Keratinocyte (primary cell): ENCODE measurements at regions not wholly inside any gene's neighbourhood (a gene's known extent, or its start where the extent isn't known, plus 50 kb on each side); places are given as distances from the start of the nearest gene placed in this dataset.

ENCODE experiments used
- CTCF ChIP-seq, 3 experiments: IDR thresholded peaks in 1 of 3; conservative IDR thresholded peaks in 1 of 3; optimal IDR thresholded peaks in 1 of 3; 2 replicates in 2 of 3; 3 replicates in 1 of 3; pipeline versions ENCODE3 to v1.5.1; 2011; ENCODE audit warnings: low read length in 3 of 3, mild to moderate bottlenecking in 3 of 3, moderate library complexity in 2 of 3, control low read depth in 1 of 3, inconsistent platforms in 1 of 3; ENCODE audit not compliant: insufficient read depth in 2 of 3; ENCODE audit errors: extremely low read depth in 1 of 3
- EZH2 ChIP-seq: IDR thresholded peaks from one replicate; pipeline ENCODE4 v1.6.1; 2012; ENCODE audit warnings: inconsistent platforms, mild to moderate bottlenecking, low read length, moderate library complexity

GRCh38 chr3:132805071-132805470, 82.9 kb upstream of the NPHP3 start:
- TF ChIP-seq CTCF (optimal IDR thresholded peaks at IDR 0.05 in 1 of 3, IDR thresholded peaks at IDR 0.05 in 1 of 3, conservative IDR thresholded peaks at IDR 0.05 in 1 of 3; ENCODE audit: extremely low read depth in 1 of 3, insufficient read depth in 2 of 3, low read length in 3 of 3) (no peak), EZH2 (no peak)
